ENCODE measurements at regions not wholly inside any gene's neighbourhood (a gene's known extent, or its start where the extent isn't known, plus 50 kb on each side); places are given as distances from the start of the nearest gene placed in this dataset.

GRCh38 chr5:68406767-68407241 lies 191.2 kb downstream of the PIK3R1 start:
- H3K4me2 ChIP-seq (ENCODE audit: low read length) = no peak overlapping the region
- TF ChIP-seq ZFX (IDR thresholded peaks at IDR 0.05) (no peak), CEBPB (IDR thresholded peaks at IDR 0.05; ENCODE audit: low read depth) (no peak), CBX3 (IDR thresholded peaks at IDR 0.05; ENCODE audit: low read depth) (no peak), EZH2 (IDR thresholded peaks at IDR 0.05) (no peak), ELF1 (IDR thresholded peaks at IDR 0.05; ENCODE audit: borderline replicate concordance, low read depth) (no peak)
- TF ChIP-seq, protein P1, sequence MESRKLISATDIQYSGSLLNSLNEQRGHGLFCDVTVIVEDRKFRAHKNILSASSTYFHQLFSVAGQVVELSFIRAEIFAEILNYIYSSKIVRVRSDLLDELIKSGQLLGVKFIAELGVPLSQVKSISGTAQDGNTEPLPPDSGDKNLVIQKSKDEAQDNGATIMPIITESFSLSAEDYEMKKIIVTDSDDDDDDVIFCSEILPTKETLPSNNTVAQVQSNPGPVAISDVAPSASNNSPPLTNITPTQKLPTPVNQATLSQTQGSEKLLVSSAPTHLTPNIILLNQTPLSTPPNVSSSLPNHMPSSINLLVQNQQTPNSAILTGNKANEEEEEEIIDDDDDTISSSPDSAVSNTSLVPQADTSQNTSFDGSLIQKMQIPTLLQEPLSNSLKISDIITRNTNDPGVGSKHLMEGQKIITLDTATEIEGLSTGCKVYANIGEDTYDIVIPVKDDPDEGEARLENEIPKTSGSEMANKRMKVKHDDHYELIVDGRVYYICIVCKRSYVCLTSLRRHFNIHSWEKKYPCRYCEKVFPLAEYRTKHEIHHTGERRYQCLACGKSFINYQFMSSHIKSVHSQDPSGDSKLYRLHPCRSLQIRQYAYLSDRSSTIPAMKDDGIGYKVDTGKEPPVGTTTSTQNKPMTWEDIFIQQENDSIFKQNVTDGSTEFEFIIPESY (IDR thresholded peaks at IDR 0.05; ENCODE audit: extremely low read depth, insufficient replicate concordance, low read length) = no peak
- TF ChIP-seq, protein P2, sequence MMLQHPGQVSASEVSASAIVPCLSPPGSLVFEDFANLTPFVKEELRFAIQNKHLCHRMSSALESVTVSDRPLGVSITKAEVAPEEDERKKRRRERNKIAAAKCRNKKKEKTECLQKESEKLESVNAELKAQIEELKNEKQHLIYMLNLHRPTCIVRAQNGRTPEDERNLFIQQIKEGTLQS (IDR thresholded peaks at IDR 0.05) = no peak
- TF ChIP-seq, protein P3, sequence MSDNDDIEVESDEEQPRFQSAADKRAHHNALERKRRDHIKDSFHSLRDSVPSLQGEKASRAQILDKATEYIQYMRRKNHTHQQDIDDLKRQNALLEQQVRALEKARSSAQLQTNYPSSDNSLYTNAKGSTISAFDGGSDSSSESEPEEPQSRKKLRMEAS (IDR thresholded peaks at IDR 0.05) = no peak
- POLR2A ChIA-PET = interaction anchor here (1.0 kb wide), 1 partner anchor 26 kb away, joined by 3 read pairs; no protein-coding TSS in a partner anchor
- peaks cover 0 to 16% of the 10 kb centered on the region in 2 experiments; a peak in 1 of 4 replicates for H3K4me1 ChIP-seq (ENCODE audit: control insufficient read depth in 1 of 2, insufficient read depth in 2 of 2, low read length in 2 of 2)
- peak overlapping the region; percentile 57 for H2AFZ ChIP-seq (ENCODE audit: low read depth, low read length, poor library complexity, severe bottlenecking)
- DNase-seq (ENCODE audit: low read depth, low spot score) (no peak), ATAC-seq (no peak)
- no peaks in the 10 kb centered on the region for H3K79me2 ChIP-seq (ENCODE audit: insufficient read depth, low read length)
- no peak overlapping the region for H3K27ac ChIP-seq (ENCODE audit: low read depth, low read length)
- no peak overlapping the region for H3K9ac ChIP-seq (ENCODE audit: low read length)
- no peak overlapping the region for H3K4me3 ChIP-seq (replicated peaks in 1 of 2; ENCODE audit: low read depth in 1 of 2, low read length in 2 of 2)
- intact Hi-C loops (cut with micrococcal nuclease) = no loop called here
- no peaks in the 10 kb centered on the region for H3K9me3 ChIP-seq (ENCODE audit: control insufficient read depth in 1 of 2, insufficient read depth in 1 of 2, low read depth in 1 of 2, low read length in 2 of 2)
- no peaks in the 10 kb centered on the region for H3K36me3 ChIP-seq (ENCODE audit: control insufficient read depth in 1 of 2, insufficient read depth in 2 of 2, low read length in 2 of 2)
- BruUV-seq (replicated peaks) = no TSS peak
- H3K27me3 ChIP-seq (ENCODE audit: insufficient read depth, low read length) = no peaks in the 10 kb centered on the region
- RAD21 ChIA-PET (ENCODE audit: low non-redundant PET in 1 of 2, low total read pairs in 2 of 2, uncharacterized antibody in 2 of 2, unreplicated experiment in 2 of 2) = no interaction called here
- no peaks in the 10 kb centered on the region for H3K9me2 ChIP-seq (ENCODE audit: insufficient read depth)
- no peaks in the 10 kb centered on the region for H4K20me1 ChIP-seq (ENCODE audit: insufficient read depth)
- CTCF ChIA-PET = no interaction called here

All from HCT116 (cell line).